HG02798 (cell line): ENCODE measurements at regions not wholly inside any gene's neighbourhood (a gene's known extent, or its start where the extent isn't known, plus 50 kb on each side); places are given as distances from the start of the nearest gene placed in this dataset.

Experiments
- ATAC-seq: cut with Tn5 transposase; IDR thresholded peaks from one replicate; pipeline ENCODE4 v1.9.1; 2021; ENCODE audit warnings: mild to moderate bottlenecking; ENCODE audit not compliant: unreplicated experiment, poor library complexity

DNA sequence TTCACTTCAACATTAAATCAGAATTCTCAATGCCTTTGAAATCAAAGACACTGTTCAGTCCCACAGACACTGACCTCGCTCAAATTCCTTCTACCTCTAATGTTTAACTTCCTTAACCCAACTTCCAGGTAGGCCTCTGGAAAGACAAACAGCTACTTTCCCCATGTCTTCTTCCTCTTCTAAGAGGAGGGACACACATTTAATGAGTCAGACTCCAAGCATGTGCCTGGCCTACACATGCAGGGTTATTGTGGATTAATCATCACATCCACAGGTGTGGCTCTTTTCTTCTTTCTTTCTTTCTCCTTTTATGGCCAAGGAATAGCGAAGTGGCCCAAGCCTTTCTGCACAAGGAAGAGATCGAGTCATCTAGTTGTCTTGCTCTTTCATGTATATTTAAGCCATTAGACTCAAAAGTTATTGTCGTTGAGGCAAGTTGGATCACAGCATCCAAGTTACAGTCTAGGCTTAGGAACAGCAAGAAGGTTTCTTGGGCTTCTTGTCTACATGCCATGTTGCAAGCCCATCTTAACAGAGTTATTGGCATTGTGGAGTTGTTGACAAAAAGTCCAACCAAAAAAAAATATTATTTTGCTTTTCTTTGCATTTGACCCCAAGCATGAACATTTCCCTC is 387.8 kb downstream of the IRS1 start:
- ATAC-seq, result no peak

DNA sequence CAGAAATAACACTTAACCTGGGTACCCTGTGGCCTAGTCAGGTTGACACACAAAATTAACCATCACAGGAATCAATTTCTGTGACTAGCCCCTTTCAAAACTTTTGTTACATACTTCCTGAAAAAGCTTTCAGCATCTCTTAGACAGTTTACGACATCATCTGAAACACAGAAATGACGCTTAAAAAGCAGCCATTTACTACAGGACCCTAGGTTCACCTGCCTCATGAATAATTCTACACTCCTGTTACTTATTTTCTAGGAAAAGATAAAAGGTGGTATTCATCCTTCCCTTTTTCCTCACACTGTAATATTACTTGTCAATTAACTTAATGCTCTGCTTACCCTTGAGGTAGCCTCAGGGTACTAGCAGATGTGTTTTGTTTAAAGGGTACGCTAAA is 388.4 kb downstream of the IRS1 start:
- no peak for ATAC-seq

- ATAC-seq, result no peak
These were observed 389.3 kb downstream of the IRS1 start for GRCh38 chr2:226410247-226410835.

- no peak for ATAC-seq
These were observed 390.5 kb downstream of the IRS1 start for GRCh38 chr2:226409134-226409533.

DNA sequence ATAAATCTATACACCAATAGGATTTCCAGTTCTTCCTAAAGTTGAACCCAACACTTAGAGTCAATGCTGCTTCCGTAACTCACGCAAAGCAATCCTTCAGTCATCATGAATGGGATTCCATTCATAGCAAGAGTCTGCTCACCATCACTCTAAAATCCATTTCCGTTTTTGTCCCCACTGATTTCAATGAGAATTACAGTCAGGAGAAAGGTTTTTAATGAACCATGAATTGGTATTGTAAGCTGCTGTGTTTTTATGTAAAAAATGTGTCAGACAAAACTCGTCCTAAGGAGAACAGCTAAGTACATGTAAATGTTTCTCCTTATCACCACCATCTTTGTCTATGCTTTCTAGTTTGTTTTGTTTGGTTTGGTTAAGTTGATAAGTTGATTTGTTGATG is 391.5 kb downstream of the IRS1 start:
- ATAC-seq, result no peak

GRCh38 chr2:226407135-226407534 is 392.5 kb downstream of the IRS1 start:
- ATAC-seq, result no peak

DNA sequence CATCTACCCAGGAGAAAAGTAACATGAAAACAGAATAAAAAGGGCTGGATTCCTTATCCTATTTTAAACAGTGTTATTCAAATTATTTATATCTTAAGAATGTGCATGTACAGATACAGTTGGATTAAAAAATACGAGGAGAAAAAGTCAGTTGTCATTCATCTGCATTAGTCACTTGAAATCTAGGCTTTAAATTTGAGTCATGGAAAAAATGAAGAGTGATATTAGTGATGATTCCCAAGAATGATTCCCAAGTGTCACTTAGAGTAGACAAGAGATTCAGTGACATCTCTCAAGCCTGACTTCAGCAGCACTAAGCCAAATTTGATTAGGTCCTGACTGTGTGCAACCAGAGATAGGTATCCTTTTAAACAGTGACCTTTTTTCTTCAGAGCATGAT is 394.2 kb downstream of the IRS1 start:
- ATAC-seq, result no peak

DNA sequence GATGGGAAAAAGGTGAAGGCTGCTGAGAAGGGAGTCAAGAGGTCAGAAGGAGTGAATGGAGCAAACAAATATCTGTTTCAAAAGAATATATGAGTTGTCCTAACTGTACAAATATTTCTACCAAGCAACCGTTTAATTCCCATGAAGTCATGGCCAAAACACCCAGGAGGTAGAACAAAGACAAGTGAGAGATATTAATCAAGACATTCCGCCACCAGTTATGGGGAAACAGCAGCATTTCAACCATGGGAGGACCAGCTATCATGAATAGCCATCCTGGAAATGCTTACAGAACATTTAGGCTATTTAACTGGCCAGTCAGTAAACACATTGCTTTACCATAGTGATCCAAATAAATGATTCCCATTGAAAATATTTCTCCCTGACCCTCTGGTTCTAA is 396.3 kb downstream of the IRS1 start:
- no peak for ATAC-seq

- no peak for ATAC-seq
These were observed 400.6 kb downstream of the IRS1 start for GRCh38 chr2:226399006-226399405.

DNA sequence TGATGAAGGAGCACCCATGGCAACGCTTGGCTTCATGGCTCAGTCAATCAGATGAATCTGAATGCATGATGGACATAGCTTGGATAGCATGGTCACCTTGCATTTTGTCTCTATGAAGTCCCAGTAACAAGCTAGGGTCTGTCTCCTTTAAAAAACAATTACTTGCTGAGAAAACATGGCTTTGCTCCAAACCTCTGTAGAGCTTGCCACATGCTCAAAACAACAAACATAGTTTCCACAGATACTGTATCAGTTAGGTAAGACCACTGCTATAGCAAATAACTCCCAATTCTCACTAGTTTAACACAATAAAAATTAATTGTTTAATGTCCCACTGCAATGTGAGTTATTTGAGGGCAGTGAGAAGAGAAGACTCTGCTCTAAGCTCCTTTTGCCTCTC is 401.0 kb downstream of the IRS1 start:
- ATAC-seq, result no peak

GRCh38 chr2:226396541-226396940 is 403.1 kb downstream of the IRS1 start:
- no peak for ATAC-seq

GRCh38 chr2:226387499-226387942 is 412.1 kb downstream of the IRS1 start:
- ATAC-seq, result no peak

- no peak for ATAC-seq
These were observed 416.2 kb downstream of the IRS1 start for GRCh38 chr2:226383461-226383860.

- ATAC-seq, result no peak
These were observed 418.9 kb downstream of the IRS1 start for GRCh38 chr2:226380679-226381078.

- no peak for ATAC-seq
These were observed 420.6 kb downstream of the IRS1 start for GRCh38 chr2:226378753-226379705.

GRCh38 chr2:226376516-226377180 is 423.0 kb downstream of the IRS1 start:
- ATAC-seq, result no peak

DNA sequence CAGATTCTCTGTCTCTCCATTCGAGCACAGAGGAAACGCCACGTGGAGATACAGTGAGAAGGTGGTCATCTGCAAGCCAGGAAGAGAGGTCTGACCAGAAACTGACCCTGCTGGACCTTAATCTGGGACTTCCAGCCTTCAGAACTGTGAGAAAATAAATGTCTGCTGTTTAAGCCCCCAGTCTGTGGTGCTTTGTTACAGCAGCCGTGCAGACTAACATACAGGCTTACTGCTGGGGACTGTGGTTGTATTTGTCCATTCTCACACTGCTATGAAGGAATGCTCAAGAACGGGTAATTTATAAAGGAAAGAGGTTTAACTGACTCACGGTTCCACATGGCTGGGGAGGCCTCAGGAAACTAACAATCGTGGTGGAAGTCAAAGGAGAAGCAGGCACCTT is 432.7 kb downstream of the IRS1 start:
- no peak for ATAC-seq

DNA sequence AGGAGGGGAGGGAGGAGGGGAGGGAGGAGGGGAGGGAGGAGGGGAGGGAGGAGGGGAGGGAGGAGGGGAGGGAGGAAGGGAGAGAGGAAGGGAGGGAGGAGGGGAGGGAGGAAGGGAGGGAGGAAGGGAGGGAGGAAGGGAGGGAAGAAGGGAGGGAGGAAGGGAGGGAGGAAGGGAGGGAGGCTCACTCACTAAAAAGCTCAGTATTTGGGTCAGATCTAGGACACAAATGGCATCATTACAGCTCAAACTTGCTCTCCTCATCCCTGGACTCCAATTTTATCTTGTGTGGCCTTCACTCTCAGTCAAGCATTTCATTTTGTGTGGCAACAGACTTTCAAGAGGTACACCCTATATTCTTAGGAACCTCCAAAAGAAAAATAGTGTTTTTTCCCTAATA is 435.4 kb downstream of the IRS1 start:
- no peak for ATAC-seq

DNA sequence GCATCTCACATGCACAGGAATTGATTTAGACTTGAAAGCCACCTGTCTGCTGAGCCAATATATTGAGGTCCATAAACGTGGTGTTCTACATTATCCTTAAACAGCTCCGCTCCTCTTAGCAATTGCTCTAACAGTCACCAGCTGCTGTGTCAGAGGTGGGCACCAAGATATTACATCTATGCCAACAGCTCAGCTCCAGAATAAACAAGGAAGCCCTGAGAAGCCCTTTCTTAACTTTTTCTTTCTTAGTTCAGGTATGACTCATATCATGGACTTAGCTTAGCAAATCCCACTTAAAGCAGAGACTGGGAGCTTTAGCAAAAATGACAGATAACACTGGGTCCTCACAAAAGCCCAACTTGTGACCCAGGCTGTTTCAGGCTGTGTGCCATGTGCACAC is 436.6 kb downstream of the IRS1 start:
- no peak for ATAC-seq

GRCh38 chr2:226360658-226361057 is 439.0 kb downstream of the IRS1 start:
- no peak for ATAC-seq

DNA sequence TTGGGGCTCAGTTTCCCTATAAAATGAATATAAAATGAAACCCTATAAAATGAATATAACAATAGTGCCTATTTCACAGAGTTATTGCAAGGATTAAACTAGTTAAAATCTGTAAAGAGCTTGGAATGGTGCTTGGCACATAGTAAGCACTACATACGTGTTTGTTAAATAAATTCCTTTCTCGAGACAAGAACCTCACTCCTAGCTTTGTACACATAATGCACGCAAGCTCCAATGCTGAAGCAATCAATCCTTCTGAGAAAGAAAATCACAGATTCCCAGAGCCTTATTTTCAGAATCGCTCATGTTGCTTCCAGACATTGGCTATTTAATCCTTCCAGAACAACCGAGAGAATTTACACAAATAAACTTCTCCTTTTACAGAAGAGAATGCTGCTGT is 440.9 kb downstream of the IRS1 start:
- no peak for ATAC-seq
